WERI-Rb-1 (cell line): ENCODE measurements at regions not wholly inside any gene's neighbourhood (a gene's known extent, or its start where the extent isn't known, plus 50 kb on each side); places are given as distances from the start of the nearest gene placed in this dataset.
"Not testable (repeated sequence)": the region's sequence is repeated elsewhere in the genome, so short reads cannot be mapped to it uniquely, and the experiment has no call there.

ENCODE experiments used
- DNase-seq: peaks from one replicate; pipeline ENCODE4 v3.0.0-alpha.2; 2020
- H3K27ac ChIP-seq: fragments of 250-450 bp; sonication (Bioruptor Pico); 2 replicates; pipeline ENCODE4 v1.5.1; 2020; ENCODE audit warnings: mild to moderate bottlenecking, moderate library complexity
- H3K27me3 ChIP-seq: fragments of 250-450 bp; sonication (Bioruptor Pico); 2 replicates; pipeline ENCODE4 v1.5.1; 2021; ENCODE audit warnings: mild to moderate bottlenecking, low read depth, moderate library complexity; ENCODE audit not compliant: insufficient read depth, severe bottlenecking
- H3K36me3 ChIP-seq: fragments of 250-450 bp; sonication (Bioruptor Pico); 2 replicates; pipeline ENCODE4 v1.5.1; 2020; ENCODE audit warnings: mild to moderate bottlenecking, moderate library complexity
- H3K4me3 ChIP-seq: 2 replicates; pipeline ENCODE4 v1.5.1; 2011; ENCODE audit warnings: low read depth, mild to moderate bottlenecking, control low read depth, low read length
- H3K9me3 ChIP-seq: fragments of 250-450 bp; sonication (Bioruptor Pico); 2 replicates; pipeline ENCODE4 v1.5.1; 2021; ENCODE audit warnings: mild to moderate bottlenecking, moderate library complexity; ENCODE audit not compliant: severe bottlenecking

GRCh38 chr9:43139878-43140608 is 956.6 kb downstream of the SPATA31A6 start:
- not testable (repeated sequence) for H3K27me3 ChIP-seq, H3K9me3 ChIP-seq, H3K36me3 ChIP-seq, H3K4me3 ChIP-seq, DNase-seq, H3K27ac ChIP-seq
